ENCODE measurements at regions not wholly inside any gene's neighbourhood (a gene's known extent, or its start where the extent isn't known, plus 50 kb on each side); places are given as distances from the start of the nearest gene placed in this dataset.

DNA sequence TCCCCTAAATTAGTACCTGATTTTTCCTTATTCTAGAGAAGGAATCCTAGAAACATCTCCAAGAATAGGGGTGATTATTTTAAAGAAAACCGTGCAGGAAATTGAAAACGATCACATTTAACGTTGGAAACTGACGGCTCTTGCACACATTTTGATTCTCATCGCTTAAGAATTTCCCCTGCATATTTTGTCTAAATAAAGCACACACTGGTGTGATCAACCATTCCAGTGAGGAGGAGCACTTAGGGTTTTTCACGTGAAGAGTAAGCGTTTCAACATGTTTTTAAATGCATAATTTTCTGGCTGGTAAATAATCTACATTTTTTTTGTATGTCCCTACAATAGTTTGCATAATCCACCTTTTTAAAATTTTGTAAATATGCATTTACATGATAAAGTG is 229.7 kb upstream of the PFKP start:
- H3K27me3 ChIP-seq = peaks cover 0 to 38% of the 10 kb centered on the region in 2 donors
- TF ChIP-seq POLR2AphosphoS5 (IDR thresholded peaks at IDR 0.05) = no peak
- intact Hi-C loops (cut with DNase I; ENCODE audit: low total_unique reads) = no loop called here
- no peaks in the 10 kb centered on the region for H3K36me3 ChIP-seq
- H3K9me3 ChIP-seq = no peaks in the 10 kb centered on the region
- no peak overlapping the region for H3K27ac ChIP-seq
- H3K4me1 ChIP-seq = no peaks in the 10 kb centered on the region
- no peak for DNase-seq (ENCODE audit: low spot score in 2 of 2)
- no peak overlapping the region for H3K4me3 ChIP-seq

DNA sequence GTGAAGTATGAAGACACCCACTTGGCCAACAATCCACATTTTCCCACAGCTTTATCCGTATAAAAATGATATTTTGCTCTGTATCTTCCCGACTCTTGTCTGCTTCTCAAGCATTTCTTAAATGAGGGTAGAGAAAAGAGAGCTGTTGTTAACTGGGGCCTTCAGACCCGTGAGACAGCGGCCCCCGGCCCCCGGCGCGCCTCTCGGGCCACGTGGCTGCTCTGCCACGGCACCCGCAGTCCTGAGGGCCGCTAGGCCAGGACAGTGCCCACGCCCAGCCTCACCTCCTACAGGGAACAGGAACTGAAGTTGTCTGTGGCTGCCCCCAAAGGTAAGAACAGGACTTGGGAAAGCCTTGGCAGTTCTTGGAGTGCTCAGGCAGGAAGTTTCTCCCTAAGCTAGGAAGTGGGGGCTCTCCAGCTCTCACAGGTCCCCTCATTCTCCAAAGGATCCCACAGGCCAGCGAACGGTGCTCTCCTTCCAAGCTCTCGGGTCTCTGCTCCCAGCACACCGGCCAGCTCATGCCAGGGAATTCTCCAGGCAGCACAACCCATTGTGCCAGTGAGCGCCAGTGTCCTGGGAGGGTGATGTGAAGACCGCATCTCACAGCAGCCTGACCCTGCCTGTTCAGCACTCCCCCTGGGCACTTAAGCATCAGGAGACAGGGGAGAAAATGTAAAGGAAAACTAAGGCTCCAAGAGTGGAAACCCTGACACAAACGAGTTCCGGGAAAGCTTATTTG is 230.3 kb upstream of the PFKP start:
- Histone ChIP-seq H3K4me3 (no peak overlapping the region), H3K9me3 (no peaks in the 10 kb centered on the region), H3K27me3 (peaks cover 0 to 38% of the 10 kb centered on the region in 2 donors), H3K4me1 (no peaks in the 10 kb centered on the region), H3K27ac (no peak overlapping the region), H3K36me3 (no peaks in the 10 kb centered on the region)
- DNase-seq (ENCODE audit: low spot score in 2 of 2) = no peak
- intact Hi-C loops (cut with DNase I; ENCODE audit: low total_unique reads) = no loop called here
- TF ChIP-seq, protein P1, sequence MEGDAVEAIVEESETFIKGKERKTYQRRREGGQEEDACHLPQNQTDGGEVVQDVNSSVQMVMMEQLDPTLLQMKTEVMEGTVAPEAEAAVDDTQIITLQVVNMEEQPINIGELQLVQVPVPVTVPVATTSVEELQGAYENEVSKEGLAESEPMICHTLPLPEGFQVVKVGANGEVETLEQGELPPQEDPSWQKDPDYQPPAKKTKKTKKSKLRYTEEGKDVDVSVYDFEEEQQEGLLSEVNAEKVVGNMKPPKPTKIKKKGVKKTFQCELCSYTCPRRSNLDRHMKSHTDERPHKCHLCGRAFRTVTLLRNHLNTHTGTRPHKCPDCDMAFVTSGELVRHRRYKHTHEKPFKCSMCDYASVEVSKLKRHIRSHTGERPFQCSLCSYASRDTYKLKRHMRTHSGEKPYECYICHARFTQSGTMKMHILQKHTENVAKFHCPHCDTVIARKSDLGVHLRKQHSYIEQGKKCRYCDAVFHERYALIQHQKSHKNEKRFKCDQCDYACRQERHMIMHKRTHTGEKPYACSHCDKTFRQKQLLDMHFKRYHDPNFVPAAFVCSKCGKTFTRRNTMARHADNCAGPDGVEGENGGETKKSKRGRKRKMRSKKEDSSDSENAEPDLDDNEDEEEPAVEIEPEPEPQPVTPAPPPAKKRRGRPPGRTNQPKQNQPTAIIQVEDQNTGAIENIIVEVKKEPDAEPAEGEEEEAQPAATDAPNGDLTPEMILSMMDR (IDR thresholded peaks at IDR 0.05) = no peak
- no peak for TF ChIP-seq POLR2AphosphoS5 (IDR thresholded peaks at IDR 0.05)
- no peak for TF ChIP-seq POLR2A (IDR thresholded peaks at IDR 0.05)

GRCh38 chr10:2834214-2834613 is 233.1 kb upstream of the PFKP start:
- H3K27ac ChIP-seq = no peak overlapping the region
- H3K9me3 ChIP-seq = no peaks in the 10 kb centered on the region
- intact Hi-C loops (cut with DNase I; ENCODE audit: low total_unique reads) = no loop called here
- no peak for DNase-seq (ENCODE audit: low spot score in 2 of 2)
- H3K36me3 ChIP-seq = no peaks in the 10 kb centered on the region
- no peaks in the 10 kb centered on the region for H3K4me1 ChIP-seq
- TF ChIP-seq POLR2AphosphoS5 (IDR thresholded peaks at IDR 0.05) (no peak), POLR2A (IDR thresholded peaks at IDR 0.05) (no peak)
- TF ChIP-seq, protein P1 (IDR thresholded peaks at IDR 0.05) = no peak
- H3K4me3 ChIP-seq = no peak overlapping the region
- H3K27me3 ChIP-seq = peaks cover 0 to 37% of the 10 kb centered on the region in 2 donors

- peaks cover 0 to 29% of the 10 kb centered on the region in 2 donors for H3K27me3 ChIP-seq
- no peak for DNase-seq (ENCODE audit: low spot score in 2 of 2)
- H3K9me3 ChIP-seq = no peaks in the 10 kb centered on the region
- no peaks in the 10 kb centered on the region for H3K4me1 ChIP-seq
- intact Hi-C loops (cut with DNase I; ENCODE audit: low total_unique reads) = no loop called here
- H3K36me3 ChIP-seq = no peaks in the 10 kb centered on the region
- TF ChIP-seq POLR2AphosphoS5 (IDR thresholded peaks at IDR 0.05) = no peak
- TF ChIP-seq, protein P1 (IDR thresholded peaks at IDR 0.05) = no peak
- no peak for TF ChIP-seq POLR2A (IDR thresholded peaks at IDR 0.05)
- H3K4me3 ChIP-seq = no peak overlapping the region
- no peak overlapping the region for H3K27ac ChIP-seq
Observed at GRCh38 chr10:2831509-2831908, 235.8 kb upstream of the PFKP start.

GRCh38 chr10:2828741-2829140 is 238.6 kb upstream of the PFKP start:
- no peaks in the 10 kb centered on the region for H3K9me3 ChIP-seq
- H3K27ac ChIP-seq = no peak overlapping the region
- H3K36me3 ChIP-seq = no peaks in the 10 kb centered on the region
- DNase-seq (ENCODE audit: low spot score in 2 of 2) = no peak
- intact Hi-C loops (cut with DNase I; ENCODE audit: low total_unique reads) = no loop called here
- peaks cover 0 to 17% of the 10 kb centered on the region in 2 donors for H3K27me3 ChIP-seq
- TF ChIP-seq POLR2A (IDR thresholded peaks at IDR 0.05) (no peak), POLR2AphosphoS5 (IDR thresholded peaks at IDR 0.05) (no peak)
- TF ChIP-seq, protein P1 (IDR thresholded peaks at IDR 0.05) = no peak
- no peaks in the 10 kb centered on the region for H3K4me1 ChIP-seq
- H3K4me3 ChIP-seq = no peak overlapping the region
